K562 (cell line): ENCODE measurements at regions not wholly inside any gene's neighbourhood (a gene's known extent, or its start where the extent isn't known, plus 50 kb on each side); places are given as distances from the start of the nearest gene placed in this dataset.

Experiments
- ATAC-seq: fragments of 200-7000 bp; cut with Tn5 transposase; 3 replicates; pipeline ENCODE4 v1.9.1; 2020; ENCODE audit warnings: moderate library complexity
- BruUV-seq: library from RNA; stranded (reverse); fragments of 400-500 nt; replicated peaks from 2 replicates; lab custom pipeline; 2021; lab: Mats Ljungman, UMichigan
- CTCF ChIA-PET: fragments of 300-600 bp; formaldehyde crosslinking; extraction: SDS; loops from one replicate; lab custom pipeline; 2021; ENCODE audit warnings: low intra/inter-chr PET ratio; lab: Yijun Ruan, JAX
- POLR2A ChIA-PET: fragments of 300-600, 350-650 bp; sonication (Branson Sonifier 250); formaldehyde crosslinking; extraction: SDS; loops from one replicate; lab custom pipeline; 2021; ENCODE audit warnings: antibody characterized with exemption, inconsistent platforms; lab: Yijun Ruan, JAX
- DNase-seq, 4 experiments: peaks; one replicate each; pipeline versions ENCODE4 v3.0.0 to v3.0.0-alpha.2; 2011 to 2018; ENCODE audit warnings: low spot score in 3 of 4, mixed read lengths in 3 of 4; ENCODE audit errors: extremely low read depth in 1 of 4
- FAIRE-seq: peaks from 2 replicates; lab custom pipeline; 2011; peaks lifted over from hg19 to GRCh38; lab: Jason Lieb, UNC
- H2AFZ ChIP-seq: 2 replicates; pipeline ENCODE4 v1.6.0; 2011; ENCODE audit warnings: low read depth, low read length, control low read depth, inconsistent platforms
- H3K27ac ChIP-seq: fragments of 200-600 bp; 3 replicates; pipeline ENCODE4 v1.8.0; 2011; ENCODE audit warnings: low read depth, mild to moderate bottlenecking, control low read depth, inconsistent platforms, low read length, moderate library complexity, mixed read lengths; ENCODE audit errors: extremely low read depth
- H3K27me3 ChIP-seq, 2 experiments: fragments of 300-600 bp in 1 of 2; 2 replicates in 1 of 2; 3 replicates in 1 of 2; pipeline versions ENCODE4 v1.6.0 to v1.8.0; 2011; ENCODE audit warnings: inconsistent platforms in 2 of 2, low read length in 2 of 2, mild to moderate bottlenecking in 1 of 2, mixed read lengths in 1 of 2, moderate library complexity in 1 of 2; ENCODE audit not compliant: control insufficient read depth in 2 of 2, insufficient read depth in 2 of 2
- H3K36me3 ChIP-seq: fragments of 300-600 bp; 3 replicates; pipeline ENCODE4 v1.8.0; 2011; ENCODE audit warnings: mild to moderate bottlenecking, low read length, inconsistent platforms; ENCODE audit not compliant: control insufficient read depth, insufficient read depth
- H3K4me1 ChIP-seq, 2 experiments: fragments of 200-600 bp in 1 of 2; replicated peaks in 1 of 2; 2 replicates in 1 of 2; 3 replicates in 1 of 2; pipeline versions ENCODE4 v1.5.1 to v1.8.0; 2011; ENCODE audit warnings: inconsistent platforms in 2 of 2, low read length in 2 of 2, mild to moderate bottlenecking in 1 of 2, mixed read lengths in 1 of 2, moderate library complexity in 1 of 2; ENCODE audit not compliant: control insufficient read depth in 2 of 2, insufficient read depth in 2 of 2
- H3K4me2 ChIP-seq: 2 replicates; pipeline ENCODE4 v1.6.1; 2011; ENCODE audit warnings: low read length, control low read depth, inconsistent platforms, mixed read lengths; ENCODE audit not compliant: insufficient read depth
- H3K4me3 ChIP-seq: fragments of 200-600 bp; sonication (generic), shearing (Covaris generic); 2 replicates; pipeline ENCODE4 v1.5.1; 2016; ENCODE audit warnings: control low read depth, inconsistent platforms
- H3K79me2 ChIP-seq: fragments of 200-600 bp; 3 replicates; pipeline ENCODE4 v1.8.0; 2011; ENCODE audit warnings: low read length, inconsistent platforms; ENCODE audit not compliant: control insufficient read depth, insufficient read depth
- H3K9ac ChIP-seq, 2 experiments: 2 replicates each; pipeline versions ENCODE4 v1.6.0 to v1.6.1; 2011; ENCODE audit warnings: low read depth in 2 of 2, low read length in 2 of 2, control low read depth in 1 of 2, inconsistent platforms in 1 of 2, mild to moderate bottlenecking in 1 of 2, mixed read lengths in 1 of 2; ENCODE audit not compliant: insufficient read depth in 1 of 2
- H3K9me1 ChIP-seq: one replicate; pipeline ENCODE4 v1.6.0; 2011; ENCODE audit warnings: inconsistent platforms, mild to moderate bottlenecking, low read length, moderate library complexity; ENCODE audit not compliant: control insufficient read depth, insufficient read depth
- H3K9me3 ChIP-seq: replicated peaks from 2 replicates; pipeline ENCODE4 v1.5.1; 2011; ENCODE audit warnings: low read depth, low read length, inconsistent platforms; ENCODE audit not compliant: control insufficient read depth, insufficient read depth
- H4K20me1 ChIP-seq: replicated peaks from 2 replicates; pipeline ENCODE4 v1.6.1; 2011; ENCODE audit warnings: low read length, inconsistent platforms, mixed read lengths; ENCODE audit not compliant: control insufficient read depth, insufficient read depth
- CBX5 ChIP-seq: IDR thresholded peaks from 2 replicates; pipeline ENCODE4 v1.6.1; 2014; ENCODE audit warnings: low read depth, borderline replicate concordance
- CSDE1 ChIP-seq, 2 experiments: fragments of 450-650 bp; IDR thresholded peaks; 2 replicates each; pipeline ENCODE4 v1.6.1; 2016; ENCODE audit warnings: mild to moderate bottlenecking in 1 of 2
- CXXC5 ChIP-seq: fragments of 250-450 bp; sonication (Bioruptor Pico); IDR thresholded peaks from 2 replicates; pipeline ENCODE4 v1.8.0; 2022; ENCODE audit warnings: inconsistent platforms, mild to moderate bottlenecking, moderate library complexity
- FOSL1 ChIP-seq: fragments of 200-800 bp; sonication (Bioruptor generic); conservative IDR thresholded peaks from 2 replicates; pipeline ENCODE4 v1.6.1; 2016; ENCODE audit warnings: missing genetic modification characterization, missing compliant biosample characterization
- KLF16 ChIP-seq: IDR thresholded peaks from 2 replicates; pipeline ENCODE4 v1.6.1; 2016; ENCODE audit warnings: antibody characterized with exemption
- SLC30A9 ChIP-seq: fragments of 250-450 bp; sonication (Bioruptor Pico); IDR thresholded peaks from 2 replicates; pipeline ENCODE4 v1.8.0; 2022; ENCODE audit warnings: mild to moderate bottlenecking, moderate library complexity
- YY1 ChIP-seq, 3 experiments: IDR thresholded peaks; 2 replicates each; pipeline ENCODE4 v1.6.1; 2011; ENCODE audit warnings: low read length in 2 of 3, mild to moderate bottlenecking in 2 of 3, moderate library complexity in 2 of 3, borderline replicate concordance in 1 of 3, control low read depth in 1 of 3, low read depth in 1 of 3; ENCODE audit not compliant: insufficient read depth in 3 of 3, insufficient replicate concordance in 2 of 3, control insufficient read depth in 1 of 3, insufficient read length in 1 of 3; ENCODE audit errors: extremely low read depth in 1 of 3
- ZKSCAN1 ChIP-seq: fragments of 150-350 bp; IDR thresholded peaks from 2 replicates; pipeline ENCODE4 v1.6.1; 2016; ENCODE audit warnings: low read depth, low read length
- in situ Hi-C: fragments of 300-500 bp; cut with MboI; formaldehyde crosslinking; loops from 4 replicates; pipeline ENCODE4 v1.15.0; 2018; ENCODE audit warnings: inconsistent platforms, mixed read lengths
- intact Hi-C: fragments of 100-400 bp; cut with micrococcal nuclease; formaldehyde crosslinking; loops from 2 replicates; pipeline ENCODE4 v1.14.2; 2022
- TF ChIP-seq, protein P1 (sequence below): fragments of 150-350 bp; conservative IDR thresholded peaks from 2 replicates; pipeline ENCODE4 v1.6.1; 2014; ENCODE audit warnings: low read length
- TF ChIP-seq, protein P2 (sequence below), 2 experiments: fragments of 450-650 bp; IDR thresholded peaks; 2 replicates each; pipeline ENCODE4 v1.6.1; 2016
- TF ChIP-seq, protein P3 (sequence below): sonication (generic); formaldehyde crosslinking; IDR thresholded peaks from 2 replicates; pipeline ENCODE4 v1.8.0; 2022; ENCODE audit warnings: missing genetic modification reagents, mild to moderate bottlenecking, moderate library complexity, borderline replicate concordance
- TF ChIP-seq, protein P4 (sequence below), 3 experiments: IDR thresholded peaks in 2 of 3; conservative IDR thresholded peaks in 1 of 3; 2 replicates each; pipeline ENCODE4 v1.5.1; 2011 to 2012; ENCODE audit warnings: low read length in 3 of 3, mild to moderate bottlenecking in 3 of 3, control low read depth in 2 of 3, improper control_type of control experiment in 1 of 3, inconsistent platforms in 1 of 3, low read depth in 1 of 3, mixed read lengths in 1 of 3, moderate library complexity in 1 of 3; ENCODE audit not compliant: insufficient read depth in 2 of 3
- TF ChIP-seq, protein P5 (sequence below): fragments of 250-450 bp; sonication (Bioruptor Pico); IDR thresholded peaks from 2 replicates; pipeline ENCODE4 v1.5.0; 2021; ENCODE audit warnings: mild to moderate bottlenecking, borderline replicate concordance

DNA sequence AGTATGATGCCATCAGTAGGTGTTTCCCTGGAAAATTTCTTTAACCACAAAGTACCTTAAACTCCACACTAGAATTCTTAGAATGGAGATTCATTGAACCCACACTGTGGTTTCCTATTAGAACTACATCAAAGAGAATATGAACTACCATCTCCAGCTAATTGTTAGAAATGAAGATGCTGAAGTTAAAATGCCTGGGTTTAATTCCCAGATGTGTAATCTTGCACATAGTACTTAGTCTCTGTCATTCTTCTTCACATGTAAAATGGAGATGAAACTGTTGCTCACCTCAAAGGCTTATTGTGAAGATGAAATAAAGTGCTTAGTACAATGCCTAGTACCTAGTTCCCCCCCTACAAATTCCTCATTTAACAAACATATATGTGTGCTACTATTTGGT lies 303.3 kb upstream of the CCNG1 start:
- ChIA-PET POLR2A (no interaction called here), CTCF (no interaction called here)
- H3K27ac ChIP-seq, result no peak overlapping the region
- no peak for ATAC-seq
- no peak overlapping the region for H3K9ac ChIP-seq
- FAIRE-seq, result no peak
- DNase-seq, result no peak
- no peaks in the 10 kb centered on the region for H3K36me3 ChIP-seq
- in situ Hi-C loops (no loop called here), intact Hi-C loops (no loop called here)
- H2AFZ ChIP-seq, result no peak overlapping the region
- H4K20me1 ChIP-seq, result no peaks in the 10 kb centered on the region
- H3K4me3 ChIP-seq, result no peak overlapping the region
- no TSS peak for BruUV-seq
- H3K9me1 ChIP-seq, result no peaks in the 10 kb centered on the region
- H3K9me3 ChIP-seq, result no peaks in the 10 kb centered on the region
- H3K4me1 ChIP-seq, result no peaks in the 10 kb centered on the region
- H3K79me2 ChIP-seq, result no peaks in the 10 kb centered on the region
- no peak overlapping the region for H3K4me2 ChIP-seq
- H3K27me3 ChIP-seq, result no peaks in the 10 kb centered on the region
- TF ChIP-seq KLF16 (no peak), ZKSCAN1 (no peak), SLC30A9 (no peak), CXXC5 (CRISPR knock-in tag) (no peak), CSDE1 (IDR thresholded peaks at IDR 0.05) (no peak), CBX5 (no peak), FOSL1 (no peak), YY1 (IDR thresholded peaks at IDR 0.05; ENCODE audit: borderline replicate concordance in 1 of 3, control insufficient read depth in 1 of 3, extremely low read depth in 1 of 3, insufficient read depth in 3 of 3, insufficient read length in 1 of 3, insufficient replicate concordance in 2 of 3, low read depth in 1 of 3, low read length in 2 of 3) (no peak)
- TF ChIP-seq, protein P1, sequence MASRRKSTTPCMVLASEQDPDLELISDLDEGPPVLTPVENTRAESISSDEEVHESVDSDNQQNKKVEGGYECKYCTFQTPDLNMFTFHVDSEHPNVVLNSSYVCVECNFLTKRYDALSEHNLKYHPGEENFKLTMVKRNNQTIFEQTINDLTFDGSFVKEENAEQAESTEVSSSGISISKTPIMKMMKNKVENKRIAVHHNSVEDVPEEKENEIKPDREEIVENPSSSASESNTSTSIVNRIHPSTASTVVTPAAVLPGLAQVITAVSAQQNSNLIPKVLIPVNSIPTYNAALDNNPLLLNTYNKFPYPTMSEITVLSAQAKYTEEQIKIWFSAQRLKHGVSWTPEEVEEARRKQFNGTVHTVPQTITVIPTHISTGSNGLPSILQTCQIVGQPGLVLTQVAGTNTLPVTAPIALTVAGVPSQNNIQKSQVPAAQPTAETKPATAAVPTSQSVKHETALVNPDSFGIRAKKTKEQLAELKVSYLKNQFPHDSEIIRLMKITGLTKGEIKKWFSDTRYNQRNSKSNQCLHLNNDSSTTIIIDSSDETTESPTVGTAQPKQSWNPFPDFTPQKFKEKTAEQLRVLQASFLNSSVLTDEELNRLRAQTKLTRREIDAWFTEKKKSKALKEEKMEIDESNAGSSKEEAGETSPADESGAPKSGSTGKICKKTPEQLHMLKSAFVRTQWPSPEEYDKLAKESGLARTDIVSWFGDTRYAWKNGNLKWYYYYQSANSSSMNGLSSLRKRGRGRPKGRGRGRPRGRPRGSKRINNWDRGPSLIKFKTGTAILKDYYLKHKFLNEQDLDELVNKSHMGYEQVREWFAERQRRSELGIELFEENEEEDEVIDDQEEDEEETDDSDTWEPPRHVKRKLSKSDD, result no peak
- TF ChIP-seq, protein P2, sequence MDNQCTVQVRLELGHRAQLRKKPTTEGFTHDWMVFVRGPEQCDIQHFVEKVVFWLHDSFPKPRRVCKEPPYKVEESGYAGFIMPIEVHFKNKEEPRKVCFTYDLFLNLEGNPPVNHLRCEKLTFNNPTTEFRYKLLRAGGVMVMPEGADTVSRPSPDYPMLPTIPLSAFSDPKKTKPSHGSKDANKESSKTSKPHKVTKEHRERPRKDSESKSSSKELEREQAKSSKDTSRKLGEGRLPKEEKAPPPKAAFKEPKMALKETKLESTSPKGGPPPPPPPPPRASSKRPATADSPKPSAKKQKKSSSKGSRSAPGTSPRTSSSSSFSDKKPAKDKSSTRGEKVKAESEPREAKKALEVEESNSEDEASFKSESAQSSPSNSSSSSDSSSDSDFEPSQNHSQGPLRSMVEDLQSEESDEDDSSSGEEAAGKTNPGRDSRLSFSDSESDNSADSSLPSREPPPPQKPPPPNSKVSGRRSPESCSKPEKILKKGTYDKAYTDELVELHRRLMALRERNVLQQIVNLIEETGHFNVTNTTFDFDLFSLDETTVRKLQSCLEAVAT (IDR thresholded peaks at IDR 0.05), result no peak
- TF ChIP-seq, protein P3, sequence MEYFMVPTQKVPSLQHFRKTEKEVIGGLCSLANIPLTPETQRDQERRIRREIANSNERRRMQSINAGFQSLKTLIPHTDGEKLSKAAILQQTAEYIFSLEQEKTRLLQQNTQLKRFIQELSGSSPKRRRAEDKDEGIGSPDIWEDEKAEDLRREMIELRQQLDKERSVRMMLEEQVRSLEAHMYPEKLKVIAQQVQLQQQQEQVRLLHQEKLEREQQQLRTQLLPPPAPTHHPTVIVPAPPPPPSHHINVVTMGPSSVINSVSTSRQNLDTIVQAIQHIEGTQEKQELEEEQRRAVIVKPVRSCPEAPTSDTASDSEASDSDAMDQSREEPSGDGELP (CRISPR knock-in tag), result no peak
- TF ChIP-seq, protein P4, sequence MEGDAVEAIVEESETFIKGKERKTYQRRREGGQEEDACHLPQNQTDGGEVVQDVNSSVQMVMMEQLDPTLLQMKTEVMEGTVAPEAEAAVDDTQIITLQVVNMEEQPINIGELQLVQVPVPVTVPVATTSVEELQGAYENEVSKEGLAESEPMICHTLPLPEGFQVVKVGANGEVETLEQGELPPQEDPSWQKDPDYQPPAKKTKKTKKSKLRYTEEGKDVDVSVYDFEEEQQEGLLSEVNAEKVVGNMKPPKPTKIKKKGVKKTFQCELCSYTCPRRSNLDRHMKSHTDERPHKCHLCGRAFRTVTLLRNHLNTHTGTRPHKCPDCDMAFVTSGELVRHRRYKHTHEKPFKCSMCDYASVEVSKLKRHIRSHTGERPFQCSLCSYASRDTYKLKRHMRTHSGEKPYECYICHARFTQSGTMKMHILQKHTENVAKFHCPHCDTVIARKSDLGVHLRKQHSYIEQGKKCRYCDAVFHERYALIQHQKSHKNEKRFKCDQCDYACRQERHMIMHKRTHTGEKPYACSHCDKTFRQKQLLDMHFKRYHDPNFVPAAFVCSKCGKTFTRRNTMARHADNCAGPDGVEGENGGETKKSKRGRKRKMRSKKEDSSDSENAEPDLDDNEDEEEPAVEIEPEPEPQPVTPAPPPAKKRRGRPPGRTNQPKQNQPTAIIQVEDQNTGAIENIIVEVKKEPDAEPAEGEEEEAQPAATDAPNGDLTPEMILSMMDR (IDR thresholded peaks at IDR 0.05 in 2 of 3, conservative IDR thresholded peaks at IDR 0.05 in 1 of 3; ENCODE audit: insufficient read depth in 2 of 3, low read depth in 1 of 3, low read length in 3 of 3), result no peak
- TF ChIP-seq, protein P5, sequence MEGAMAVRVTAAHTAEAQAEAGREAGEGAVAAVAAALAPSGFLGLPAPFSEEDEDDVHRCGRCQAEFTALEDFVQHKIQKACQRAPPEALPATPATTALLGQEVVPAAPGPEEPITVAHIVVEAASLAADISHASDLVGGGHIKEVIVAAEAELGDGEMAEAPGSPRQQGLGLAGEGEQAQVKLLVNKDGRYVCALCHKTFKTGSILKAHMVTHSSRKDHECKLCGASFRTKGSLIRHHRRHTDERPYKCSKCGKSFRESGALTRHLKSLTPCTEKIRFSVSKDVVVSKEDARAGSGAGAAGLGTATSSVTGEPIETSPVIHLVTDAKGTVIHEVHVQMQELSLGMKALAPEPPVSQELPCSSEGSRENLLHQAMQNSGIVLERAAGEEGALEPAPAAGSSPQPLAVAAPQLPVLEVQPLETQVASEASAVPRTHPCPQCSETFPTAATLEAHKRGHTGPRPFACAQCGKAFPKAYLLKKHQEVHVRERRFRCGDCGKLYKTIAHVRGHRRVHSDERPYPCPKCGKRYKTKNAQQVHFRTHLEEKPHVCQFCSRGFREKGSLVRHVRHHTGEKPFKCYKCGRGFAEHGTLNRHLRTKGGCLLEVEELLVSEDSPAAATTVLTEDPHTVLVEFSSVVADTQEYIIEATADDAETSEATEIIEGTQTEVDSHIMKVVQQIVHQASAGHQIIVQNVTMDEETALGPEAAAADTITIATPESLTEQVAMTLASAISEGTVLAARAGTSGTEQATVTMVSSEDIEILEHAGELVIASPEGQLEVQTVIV, result no peak
